Epithelial cell of prostate (primary cell): ENCODE measurements at regions not wholly inside any gene's neighbourhood (a gene's known extent, or its start where the extent isn't known, plus 50 kb on each side); places are given as distances from the start of the nearest gene placed in this dataset.
"Not testable (repeated sequence)": the region's sequence is repeated elsewhere in the genome, so short reads cannot be mapped to it uniquely, and the experiment has no call there.

Source experiments
- DNase-seq: peaks from one replicate; pipeline ENCODE4 v3.0.0-alpha.2; 2011; ENCODE audit warnings: low read depth, low spot score
- H3K27ac ChIP-seq: fragments of 450-650 bp; 2 replicates; pipeline ENCODE4 v1.5.1; 2017; ENCODE audit warnings: mild to moderate bottlenecking

- H3K27ac ChIP-seq: no peak overlapping the region
These were observed 50.7 kb upstream of the USP7 start for GRCh38 chr16:9014389-9014788.

GRCh38 chr16:9015489-9015888 lies 51.8 kb upstream of the USP7 start:
- no peak for DNase-seq
- H3K27ac ChIP-seq: no peak overlapping the region

More at GRCh38 chr16:9014389-9014788, 50.7 kb upstream of the USP7 start:
- no peak for DNase-seq

- DNase-seq, H3K27ac ChIP-seq: not testable (repeated sequence)
These were observed 52.3 kb upstream of the USP7 start for GRCh38 chr16:9016005-9016404.

- no peak overlapping the region for H3K27ac ChIP-seq
- DNase-seq: no peak
These were observed 53.1 kb upstream of the USP7 start for GRCh38 chr16:9016824-9017223.

- DNase-seq: no peak
- peak overlapping the region; percentile 10 for H3K27ac ChIP-seq
These were observed 63.5 kb upstream of the USP7 start for GRCh38 chr16:9027070-9027799.

- DNase-seq: not testable (repeated sequence)
These were observed 63.0 kb upstream of the HAPSTR1 start for GRCh38 chr16:9028491-9028890.

GRCh38 chr16:9031107-9031506 lies 60.3 kb upstream of the HAPSTR1 start:
- DNase-seq: no peak
- H3K27ac ChIP-seq: no peak overlapping the region

More at GRCh38 chr16:9028491-9028890, 63.0 kb upstream of the HAPSTR1 start:
- not testable (repeated sequence) for H3K27ac ChIP-seq

GRCh38 chr16:9033125-9033830 lies 58.2 kb upstream of the HAPSTR1 start:
- DNase-seq: no peak
- H3K27ac ChIP-seq: no peak overlapping the region

- no peak for DNase-seq
- H3K27ac ChIP-seq: no peak overlapping the region
These were observed 57.4 kb upstream of the HAPSTR1 start for GRCh38 chr16:9034056-9034455.

- no peak overlapping the region for H3K27ac ChIP-seq
- no peak for DNase-seq
These were observed 55.4 kb upstream of the HAPSTR1 start for GRCh38 chr16:9035996-9036395.

GRCh38 chr16:9039210-9039609 lies 52.2 kb upstream of the HAPSTR1 start:
- no peak overlapping the region for H3K27ac ChIP-seq
- no peak for DNase-seq

- no peak overlapping the region for H3K27ac ChIP-seq
- no peak for DNase-seq
These were observed 50.5 kb upstream of the HAPSTR1 start for GRCh38 chr16:9040800-9041412.
